ACHN (cell line): ENCODE measurements at regions not wholly inside any gene's neighbourhood (a gene's known extent, or its start where the extent isn't known, plus 50 kb on each side); places are given as distances from the start of the nearest gene placed in this dataset.

Experiments
- DNase-seq: peaks from one replicate; pipeline ENCODE4 v3.0.0-alpha.2; 2015
- in situ Hi-C: cut with HindIII; loops from 2 replicates; pipeline ENCODE4 v1.10.0; 2017; ENCODE audit warnings: low sequenced_read_pairs, low pct_ligation_motif_present, low pct_unique_long_range_greater_than_20kb

DNA sequence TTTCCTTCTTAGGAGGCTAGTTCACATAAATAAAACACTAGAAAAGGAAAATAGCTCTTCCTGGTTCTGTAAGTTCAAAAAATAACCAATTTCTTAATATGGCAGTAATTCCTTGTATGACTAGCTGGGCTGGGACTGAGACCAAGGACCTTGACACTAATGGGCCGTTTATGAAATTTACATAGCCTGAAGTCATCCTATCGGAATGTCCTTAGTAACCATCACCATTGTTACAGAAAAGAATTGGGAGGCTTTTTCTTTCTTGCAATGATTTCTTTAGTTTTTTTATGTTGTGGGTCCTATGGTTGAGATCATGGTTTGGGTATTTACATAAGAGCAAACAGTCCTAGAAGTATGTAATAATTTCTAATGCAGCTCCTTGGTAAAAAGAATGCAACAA, 87.1 kb upstream of the HDAC9 start:
- in situ Hi-C loops: no loop called here
- no peak for DNase-seq

GRCh38 chr7:18408868-18409267, 86.7 kb upstream of the HDAC9 start:
- no peak for DNase-seq
- in situ Hi-C loops: no loop called here

DNA sequence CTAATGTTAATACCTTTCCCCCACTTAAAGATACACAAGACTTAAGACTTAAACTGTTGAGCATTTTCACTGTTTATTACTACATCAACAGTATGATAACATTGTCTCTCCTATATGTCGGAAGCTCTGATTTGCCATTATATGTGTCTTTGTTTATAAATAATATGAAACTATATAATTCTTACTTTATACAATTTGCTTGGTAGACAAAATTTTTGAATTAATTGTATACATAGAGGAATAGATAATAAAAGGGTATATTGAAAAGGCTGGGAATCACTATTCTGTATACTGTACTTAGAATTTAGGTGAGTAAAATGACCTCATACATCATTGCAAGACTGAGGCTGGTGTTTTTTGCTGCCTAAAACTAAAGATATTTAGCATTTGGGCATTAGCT, 82.1 kb upstream of the HDAC9 start:
- in situ Hi-C loops: no loop called here
- DNase-seq: no peak

DNA sequence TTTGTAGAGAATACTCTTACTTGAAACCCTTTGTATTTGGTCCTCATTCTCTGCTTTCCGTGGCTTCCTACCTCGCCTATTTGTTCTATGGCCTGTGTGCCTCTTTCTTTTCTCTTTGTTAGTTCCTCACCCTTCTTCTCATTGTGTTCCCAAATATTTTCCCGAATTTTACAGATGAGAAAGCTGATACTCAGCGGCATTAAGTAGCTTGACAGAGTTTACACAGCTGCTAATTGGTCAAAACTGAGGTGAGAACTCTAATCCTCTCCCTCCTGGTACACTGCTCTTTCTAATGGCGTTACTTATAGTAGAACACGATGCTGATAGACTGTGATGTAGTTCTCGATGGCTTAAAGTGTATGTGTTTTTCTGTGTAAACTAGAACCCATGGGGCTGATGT, 80.7 kb upstream of the HDAC9 start:
- DNase-seq: no peak
- in situ Hi-C loops: no loop called here

DNA sequence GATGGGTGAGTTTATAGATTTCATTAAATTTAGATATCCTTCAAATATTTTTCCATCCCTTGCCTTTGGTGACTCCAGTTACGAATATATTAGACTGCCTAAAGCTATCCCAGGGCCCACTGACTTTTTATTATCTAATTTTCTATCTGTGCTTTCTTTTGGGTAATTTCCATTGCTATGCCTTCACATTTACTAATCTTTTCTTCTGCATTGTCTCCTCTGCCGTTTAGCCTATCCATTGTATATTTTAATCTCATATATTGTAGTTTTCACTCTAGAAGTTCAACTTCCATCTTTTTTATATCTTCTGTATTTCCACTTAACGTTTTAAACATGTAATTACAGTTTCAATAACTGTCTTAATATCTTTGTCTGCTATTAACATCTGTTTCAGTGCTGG, 78.6 kb upstream of the HDAC9 start:
- in situ Hi-C loops: no loop called here
- DNase-seq: no peak

- no peak for DNase-seq
- in situ Hi-C loops: no loop called here
Measured at GRCh38 chr7:18419456-18419855, 76.1 kb upstream of the HDAC9 start.

DNA sequence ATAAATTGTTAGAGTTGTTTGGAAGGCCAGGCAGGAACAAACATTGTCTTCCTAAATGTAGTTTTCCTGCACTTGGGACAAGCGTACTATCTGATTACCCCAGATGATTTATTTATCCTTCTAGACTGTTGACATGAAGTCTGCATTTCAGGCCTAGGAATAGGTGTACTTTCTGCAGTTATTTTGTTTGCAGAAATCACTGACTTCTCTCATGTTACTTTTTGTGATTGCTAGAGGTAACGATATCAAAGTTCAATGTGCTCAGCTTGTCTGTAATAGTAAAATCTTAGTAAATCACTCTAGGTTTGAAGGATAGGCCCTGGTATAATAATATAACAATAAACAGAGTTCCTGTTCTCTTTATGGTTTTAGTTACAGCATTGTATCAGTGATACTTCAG, 75.4 kb upstream of the HDAC9 start:
- in situ Hi-C loops: no loop called here
- no peak for DNase-seq

GRCh38 chr7:18420748-18421147, 74.8 kb upstream of the HDAC9 start:
- in situ Hi-C loops: no loop called here
- peak; percentile 34 for DNase-seq

DNA sequence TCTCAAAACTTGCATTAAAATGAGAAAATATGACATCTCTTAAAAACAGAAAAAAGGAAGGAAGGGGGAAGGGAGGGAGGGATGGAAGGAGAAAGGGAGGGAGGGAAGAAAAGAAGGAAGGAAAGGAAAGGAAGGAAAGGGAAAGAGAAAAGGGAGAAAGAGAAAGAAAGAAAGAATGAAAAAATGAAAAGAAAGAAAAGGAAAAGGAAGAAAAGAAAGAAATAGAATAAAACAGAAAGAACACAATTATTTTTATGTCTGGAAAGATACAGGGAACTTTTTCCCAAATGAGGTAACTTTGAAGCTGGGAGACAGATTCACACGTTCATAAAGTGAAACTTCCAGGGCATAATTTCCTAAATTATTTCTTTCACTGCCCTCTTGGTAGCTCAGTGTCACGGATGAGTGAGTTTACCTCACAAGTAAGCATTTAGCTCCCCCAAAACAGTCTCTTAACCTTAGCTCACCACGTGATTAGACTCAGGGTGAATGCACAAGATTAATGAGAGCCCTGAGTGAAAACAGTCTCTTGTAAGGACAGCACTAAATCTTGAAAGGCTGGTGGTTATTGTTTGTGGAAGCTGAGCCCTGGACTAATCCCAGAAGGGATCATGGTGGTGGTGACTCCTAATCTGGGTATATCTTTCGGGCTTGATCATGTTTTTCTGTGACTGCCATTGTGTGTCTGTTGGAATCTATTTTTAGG, 74.1 kb upstream of the HDAC9 start:
- DNase-seq: peak; percentile 21
- in situ Hi-C loops: no loop called here

- no peak for DNase-seq
- in situ Hi-C loops: no loop called here
Measured at GRCh38 chr7:18425227-18425626, 70.3 kb upstream of the HDAC9 start.

DNA sequence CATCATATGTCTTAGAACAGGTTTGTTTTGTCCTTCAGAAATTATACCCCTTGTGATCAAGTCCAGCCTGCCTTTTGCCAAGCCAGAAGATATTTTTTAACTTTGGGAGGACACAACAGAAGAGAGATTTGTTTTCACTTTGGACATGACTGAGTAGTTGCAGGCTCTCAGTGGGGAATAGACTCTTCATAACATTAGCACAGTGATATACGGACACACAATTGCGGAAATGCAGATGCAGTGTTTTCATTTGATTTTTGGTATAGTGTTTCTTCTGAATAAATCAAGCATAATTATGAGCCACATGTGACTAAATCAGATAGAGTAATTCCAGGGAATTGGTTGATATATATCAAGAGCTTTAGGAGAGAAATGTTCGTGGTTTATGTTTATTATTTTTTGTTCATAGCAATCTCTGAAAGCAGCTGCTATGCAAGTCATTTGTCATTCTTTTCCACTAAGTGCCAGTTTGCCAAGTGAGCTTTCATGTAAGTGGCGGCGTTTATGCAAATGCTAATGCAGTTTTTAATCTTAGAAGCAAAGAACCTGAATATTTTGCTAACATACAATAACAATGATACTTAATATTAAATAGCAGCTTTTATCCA, 69.6 kb upstream of the HDAC9 start:
- in situ Hi-C loops: no loop called here
- DNase-seq: no peak

DNA sequence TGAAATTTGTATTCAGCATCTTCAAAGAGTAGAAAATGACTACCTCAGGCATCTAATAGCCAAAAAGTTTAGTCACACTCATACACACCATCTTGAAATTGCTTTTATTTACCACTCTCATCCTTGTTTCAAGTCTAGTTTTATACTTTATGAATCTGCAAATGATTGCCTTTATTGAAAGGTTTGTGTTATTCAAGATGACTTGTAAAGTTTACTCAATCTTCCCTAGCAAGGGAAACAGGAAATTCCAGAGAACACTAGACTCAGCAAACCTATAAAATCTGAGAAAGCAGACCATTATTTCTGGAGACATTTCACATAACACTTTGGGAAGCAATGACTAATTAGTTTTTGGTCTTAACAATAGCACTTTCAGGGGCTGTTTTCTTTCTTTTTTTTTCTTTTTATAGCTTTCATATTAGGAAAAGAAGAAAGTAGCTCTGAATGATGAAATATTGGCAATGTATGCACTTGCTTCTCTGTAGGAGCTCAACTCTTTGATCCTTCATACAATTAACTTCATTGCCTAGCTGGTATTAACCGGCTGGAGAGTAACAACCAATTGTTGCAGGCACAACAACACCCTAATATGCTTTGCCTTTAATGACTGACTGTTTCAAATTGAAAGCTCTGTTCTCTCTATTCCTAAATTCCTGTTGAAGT, 68.9 kb upstream of the HDAC9 start:
- in situ Hi-C loops: no loop called here
- DNase-seq: no peak

DNA sequence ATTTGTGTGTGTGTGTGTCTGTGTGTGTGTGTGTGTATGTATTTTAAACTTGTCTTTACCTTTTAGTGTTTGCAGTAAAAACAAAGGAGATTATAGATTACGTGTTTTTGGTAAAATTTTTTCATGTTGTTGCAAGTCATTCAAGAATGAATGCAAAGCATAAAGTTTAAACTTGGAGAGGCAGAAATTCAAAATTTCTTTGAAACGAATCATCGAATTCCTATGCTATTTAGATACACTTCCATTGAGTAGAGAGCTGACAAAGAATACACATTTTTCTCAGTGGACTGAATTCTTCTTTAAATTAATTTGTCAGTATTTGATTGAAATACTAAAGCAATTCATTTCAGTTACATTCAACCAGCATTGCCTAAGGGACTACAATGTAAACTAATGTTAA, 66.0 kb upstream of the HDAC9 start:
- DNase-seq: peak; percentile 83
- in situ Hi-C loops: no loop called here

- no peak for DNase-seq
- in situ Hi-C loops: no loop called here
Measured at GRCh38 chr7:18430810-18431209, 64.7 kb upstream of the HDAC9 start.

DNA sequence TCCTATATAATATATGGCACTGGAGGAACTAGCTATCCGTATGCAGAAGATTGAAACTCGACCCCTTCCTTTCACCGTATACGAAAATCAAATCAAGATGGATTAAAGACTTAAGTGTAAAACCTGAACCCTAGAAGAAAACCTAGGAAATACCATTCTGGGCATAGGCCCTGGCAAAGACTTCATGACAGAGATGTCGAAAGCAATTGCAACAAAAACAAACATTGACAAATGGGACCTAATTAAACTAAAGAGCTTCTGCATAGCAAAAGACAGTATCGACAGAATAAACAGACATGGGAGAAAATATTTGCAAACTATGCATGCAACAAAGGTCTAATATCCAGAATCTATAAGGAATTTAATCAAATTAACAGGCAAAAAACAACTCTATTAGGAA, 61.4 kb upstream of the HDAC9 start:
- no peak for DNase-seq
- in situ Hi-C loops: no loop called here

GRCh38 chr7:18437101-18437500, 58.4 kb upstream of the HDAC9 start:
- no peak for DNase-seq
- in situ Hi-C loops: no loop called here

GRCh38 chr7:18440934-18441333, 54.6 kb upstream of the HDAC9 start:
- in situ Hi-C loops: no loop called here

DNA sequence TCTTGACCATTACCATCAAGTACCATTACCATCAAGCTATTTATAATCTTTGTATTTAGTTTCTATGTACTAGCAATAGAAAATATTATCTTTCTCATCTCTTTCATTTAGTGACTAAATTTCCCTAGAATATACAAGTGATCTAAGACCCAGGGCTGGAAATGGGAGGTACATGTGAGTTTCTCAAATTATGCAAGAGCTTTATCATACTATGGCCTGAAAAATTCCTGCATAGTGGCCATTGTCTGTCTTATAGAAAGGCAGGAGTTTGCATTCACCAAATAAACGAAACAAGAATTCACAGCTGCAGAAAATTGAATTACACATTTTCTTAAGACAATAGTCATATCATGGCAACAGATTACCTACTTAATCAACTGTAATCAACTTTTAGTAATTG, 50.7 kb upstream of the HDAC9 start:
- no peak for DNase-seq
- in situ Hi-C loops: no loop called here

More at GRCh38 chr7:18440934-18441333, 54.6 kb upstream of the HDAC9 start:
- DNase-seq: no peak

- no peak for DNase-seq
- in situ Hi-C loops: no loop called here
Measured at GRCh38 chr7:18445483-18445882, 50.1 kb upstream of the HDAC9 start.
